ENCODE measurements at regions not wholly inside any gene's neighbourhood (a gene's known extent, or its start where the extent isn't known, plus 50 kb on each side); places are given as distances from the start of the nearest gene placed in this dataset.

GRCh38 chr6:27838058-27838944, 73.9 kb downstream of the OR2B2 start:
- H3K14ac ChIP-seq (ENCODE audit: insufficient read depth, low read length) = peak overlapping the region; percentile 95
- H3K56ac ChIP-seq (ENCODE audit: insufficient read length, low read depth, low read length) = peak overlapping the region; percentile 99
- H3K9me3 ChIP-seq (ENCODE audit: control insufficient read depth, low read depth, low read length) = no peaks in the 10 kb centered on the region
- H4K91ac ChIP-seq (ENCODE audit: insufficient read length, low read depth, low read length) = peak overlapping the region; percentile 85
- H3K79me1 ChIP-seq (ENCODE audit: insufficient read depth, low read depth, low read length, poor library complexity, severe bottlenecking) = no peaks in the 10 kb centered on the region
- H3T11ph ChIP-seq (ENCODE audit: low read length) = no peak overlapping the region
- Mint-ChIP-seq H3K4me1 (peaks cover 13 to 26% of the 10 kb centered on the region in 2 experiments), H3K4me3 (no peak overlapping the region), H3K9me3 (no peaks in the 10 kb centered on the region), H3K27me3 (ENCODE audit: low read depth) (no peaks in the 10 kb centered on the region; the same call in 1 of the 2 replicates), H3K27ac (no peak overlapping the region), H3K36me3 (ENCODE audit: insufficient read depth in 1 of 3, low read depth in 3 of 3) (no peaks in the 10 kb centered on the region; a peak in 1 of 7 replicates)
- peak overlapping the region; percentile 56 for H2AK5ac ChIP-seq (ENCODE audit: insufficient read length, low read length)
- peak overlapping the region; percentile 84; the same call in 1 of the 2 replicates for H3K4ac ChIP-seq (ENCODE audit: low read depth, low read length)
- H2BK5ac ChIP-seq (ENCODE audit: insufficient read length, low read length) = peak overlapping the region; percentile 91
- no peak overlapping the region for H2BK15ac ChIP-seq (ENCODE audit: low read depth, low read length)
- peak overlapping the region; percentile 76 for H3K23ac ChIP-seq (ENCODE audit: insufficient read length, low read depth, low read length)
- no peak overlapping the region for H2BK20ac ChIP-seq (ENCODE audit: low read depth, low read length, poor library complexity, severe bottlenecking)
- H3K4me1 ChIP-seq (ENCODE audit: insufficient read depth, low read length) = no peaks in the 10 kb centered on the region
- peak overlapping the region; percentile 98 for H4K5ac ChIP-seq (ENCODE audit: insufficient read length, low read depth, low read length)
- peaks cover 8% of the 10 kb centered on the region for H3K23me2 ChIP-seq (ENCODE audit: insufficient read length, low read depth, low read length, poor library complexity, severe bottlenecking)
- H4K20me1 ChIP-seq (ENCODE audit: control insufficient read depth, insufficient read depth, insufficient read length) = no peaks in the 10 kb centered on the region
- H3K27ac ChIP-seq (ENCODE audit: insufficient read length, low read depth, low read length) = peak overlapping the region; percentile 99
- peak overlapping the region; percentile 99 for H3K9ac ChIP-seq (ENCODE audit: extremely low read depth, insufficient read length, low read length)
- no peak overlapping the region for H2BK12ac ChIP-seq (ENCODE audit: insufficient read length, low read depth, low read length)
- DNase-seq = peak; percentile 92
- WGBS (ENCODE audit: extremely low coverage, insufficient read length, low lambda C conversion rate) = no CpG with 5 or more reads among the region's 66 CpGs
- no peaks in the 10 kb centered on the region for H3K27me3 ChIP-seq (ENCODE audit: insufficient read depth, low read length)
- peak overlapping the region; percentile 44 for H2BK120ac ChIP-seq (ENCODE audit: low read depth, low read length, poor library complexity, severe bottlenecking)
- peak overlapping the region; percentile 78 for H3K4me2 ChIP-seq (ENCODE audit: insufficient read depth, insufficient read length, low read length)
- peak overlapping the region; percentile 98 for H3K18ac ChIP-seq (ENCODE audit: insufficient read length, low read depth, low read length)
- H3K79me2 ChIP-seq (ENCODE audit: insufficient read depth, low read length) = no peaks in the 10 kb centered on the region
- no peak overlapping the region for H2AFZ ChIP-seq (ENCODE audit: low read length)
- peak overlapping the region; percentile 94 for H4K8ac ChIP-seq (replicated peaks; ENCODE audit: insufficient read length, low read depth, low read length)
- no peak for TF ChIP-seq CTCF (conservative IDR thresholded peaks at IDR 0.05)
